ENCODE measurements at regions not wholly inside any gene's neighbourhood (a gene's known extent, or its start where the extent isn't known, plus 50 kb on each side); places are given as distances from the start of the nearest gene placed in this dataset.

- peaks cover 4% of the 10 kb centered on the region for H3K9me3 Mint-ChIP-seq (ENCODE audit: low read depth)
- H3K36me3 Mint-ChIP-seq: no peaks in the 10 kb centered on the region
- no peaks in the 10 kb centered on the region for H3K4me1 Mint-ChIP-seq (ENCODE audit: low read depth)
- no peaks in the 10 kb centered on the region for H3K27me3 Mint-ChIP-seq
- no peak overlapping the region for H3K27ac Mint-ChIP-seq
- no peak overlapping the region for H3K4me3 Mint-ChIP-seq
Observed at GRCh38 chr4:63678358-63678931, 730.8 kb downstream of the TECRL start.

GRCh38 chr4:63670735-63671134 lies 738.5 kb downstream of the TECRL start:
- Mint-ChIP-seq H3K4me3 (no peak overlapping the region), H3K27me3 (no peaks in the 10 kb centered on the region), H3K9me3 (ENCODE audit: low read depth) (peaks cover 8% of the 10 kb centered on the region), H3K36me3 (no peaks in the 10 kb centered on the region), H3K4me1 (ENCODE audit: low read depth) (no peaks in the 10 kb centered on the region), H3K27ac (no peak overlapping the region)

- Mint-ChIP-seq H3K36me3 (no peaks in the 10 kb centered on the region), H3K9me3 (ENCODE audit: low read depth) (peaks cover 25% of the 10 kb centered on the region)
Observed at GRCh38 chr4:63663870-63664269, 745.4 kb downstream of the TECRL start.

GRCh38 chr4:63644396-63644795 lies 764.9 kb downstream of the TECRL start:
- Mint-ChIP-seq H3K27ac (no peak overlapping the region), H3K27me3 (no peaks in the 10 kb centered on the region), H3K36me3 (no peaks in the 10 kb centered on the region), H3K4me1 (ENCODE audit: low read depth) (no peaks in the 10 kb centered on the region), H3K4me3 (no peak overlapping the region), H3K9me3 (ENCODE audit: low read depth) (no peaks in the 10 kb centered on the region)

More at GRCh38 chr4:63663870-63664269, 745.4 kb downstream of the TECRL start:
- no peaks in the 10 kb centered on the region for H3K27me3 Mint-ChIP-seq
- H3K4me1 Mint-ChIP-seq (ENCODE audit: low read depth): no peaks in the 10 kb centered on the region
- H3K4me3 Mint-ChIP-seq: no peak overlapping the region
- H3K27ac Mint-ChIP-seq: no peak overlapping the region

GRCh38 chr4:63637270-63637669 lies 772.0 kb downstream of the TECRL start:
- Mint-ChIP-seq H3K27me3 (no peaks in the 10 kb centered on the region), H3K27ac (no peak overlapping the region), H3K9me3 (ENCODE audit: low read depth) (peaks cover 13% of the 10 kb centered on the region), H3K4me3 (no peak overlapping the region), H3K4me1 (ENCODE audit: low read depth) (no peaks in the 10 kb centered on the region), H3K36me3 (no peaks in the 10 kb centered on the region)

- H3K36me3 Mint-ChIP-seq: no peaks in the 10 kb centered on the region
Observed at GRCh38 chr4:63632858-63633257, 776.4 kb downstream of the TECRL start.

GRCh38 chr4:63620271-63620670 lies 789.0 kb downstream of the TECRL start:
- Mint-ChIP-seq H3K36me3 (no peaks in the 10 kb centered on the region), H3K27ac (no peak overlapping the region), H3K4me1 (ENCODE audit: low read depth) (no peaks in the 10 kb centered on the region), H3K9me3 (ENCODE audit: low read depth) (no peaks in the 10 kb centered on the region), H3K27me3 (no peaks in the 10 kb centered on the region), H3K4me3 (no peak overlapping the region)

More at GRCh38 chr4:63632858-63633257, 776.4 kb downstream of the TECRL start:
- H3K27ac Mint-ChIP-seq: no peak overlapping the region
- peaks cover 21% of the 10 kb centered on the region for H3K9me3 Mint-ChIP-seq (ENCODE audit: low read depth)
- H3K4me3 Mint-ChIP-seq: no peak overlapping the region
- no peaks in the 10 kb centered on the region for H3K27me3 Mint-ChIP-seq
- no peaks in the 10 kb centered on the region for H3K4me1 Mint-ChIP-seq (ENCODE audit: low read depth)

DNA sequence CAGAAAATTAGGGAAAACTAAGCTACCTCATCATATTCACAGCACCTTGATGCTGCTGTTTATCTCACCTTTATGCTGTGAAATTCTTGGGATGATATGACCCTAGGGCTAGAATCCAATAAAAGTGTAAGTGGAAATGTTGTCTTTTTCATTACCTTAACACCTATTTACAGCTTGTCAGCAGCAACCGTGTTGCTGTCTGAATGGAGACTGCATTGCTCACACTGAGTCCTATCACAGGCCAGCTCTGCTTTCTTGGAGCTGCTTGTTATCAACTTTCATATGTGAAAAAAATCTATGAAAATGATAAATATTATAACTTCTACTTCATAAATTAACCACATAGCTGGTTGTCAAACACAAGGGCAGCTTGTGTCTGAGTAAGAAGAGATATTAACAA lies 789.5 kb downstream of the TECRL start:
- Mint-ChIP-seq H3K4me3 (no peak overlapping the region), H3K4me1 (ENCODE audit: low read depth) (no peaks in the 10 kb centered on the region), H3K36me3 (no peaks in the 10 kb centered on the region), H3K27me3 (no peaks in the 10 kb centered on the region), H3K9me3 (ENCODE audit: low read depth) (no peaks in the 10 kb centered on the region), H3K27ac (no peak overlapping the region)

GRCh38 chr4:63618883-63619718 lies 790.1 kb downstream of the TECRL start:
- H3K4me3 Mint-ChIP-seq: no peak overlapping the region
- no peaks in the 10 kb centered on the region for H3K27me3 Mint-ChIP-seq
- H3K36me3 Mint-ChIP-seq: no peaks in the 10 kb centered on the region
- no peaks in the 10 kb centered on the region for H3K4me1 Mint-ChIP-seq (ENCODE audit: low read depth)
- no peaks in the 10 kb centered on the region for H3K9me3 Mint-ChIP-seq (ENCODE audit: low read depth)
- H3K27ac Mint-ChIP-seq: no peak overlapping the region

- no peaks in the 10 kb centered on the region for H3K36me3 Mint-ChIP-seq
- H3K27me3 Mint-ChIP-seq: no peaks in the 10 kb centered on the region
- H3K4me3 Mint-ChIP-seq: no peak overlapping the region
- H3K4me1 Mint-ChIP-seq (ENCODE audit: low read depth): no peaks in the 10 kb centered on the region
- H3K27ac Mint-ChIP-seq: no peak overlapping the region
- peaks cover 13% of the 10 kb centered on the region for H3K9me3 Mint-ChIP-seq (ENCODE audit: low read depth)
Observed at GRCh38 chr4:63607169-63607872, 801.9 kb downstream of the TECRL start.

DNA sequence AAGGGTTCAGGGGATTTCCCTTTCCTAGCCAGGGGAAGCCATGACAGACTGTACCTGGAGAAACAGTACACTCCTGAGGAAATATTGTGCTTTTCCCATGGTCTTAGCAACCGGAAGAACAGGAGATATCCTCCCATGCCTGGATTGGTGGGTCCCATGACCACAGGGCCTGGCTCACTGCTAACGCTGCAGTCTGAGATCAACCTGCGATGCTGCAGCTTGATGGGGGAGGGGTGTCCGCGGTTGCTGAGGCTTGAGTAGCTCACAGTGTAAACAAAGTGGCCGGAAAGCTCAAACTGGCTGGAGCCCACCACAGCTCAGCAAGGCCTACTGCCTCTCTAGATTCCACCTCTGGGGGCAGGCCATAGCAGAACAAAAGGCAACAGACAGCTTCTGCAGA lies 819.5 kb downstream of the TECRL start:
- Mint-ChIP-seq H3K9me3 (ENCODE audit: low read depth) (peaks cover 8% of the 10 kb centered on the region), H3K4me1 (ENCODE audit: low read depth) (no peaks in the 10 kb centered on the region), H3K36me3 (no peaks in the 10 kb centered on the region), H3K27ac (no peak overlapping the region), H3K4me3 (no peak overlapping the region), H3K27me3 (no peaks in the 10 kb centered on the region)

- no peak overlapping the region for H3K4me3 Mint-ChIP-seq
- no peak overlapping the region for H3K27ac Mint-ChIP-seq
- no peaks in the 10 kb centered on the region for H3K36me3 Mint-ChIP-seq
- H3K9me3 Mint-ChIP-seq (ENCODE audit: low read depth): peaks cover 7% of the 10 kb centered on the region
- no peaks in the 10 kb centered on the region for H3K27me3 Mint-ChIP-seq
- H3K4me1 Mint-ChIP-seq (ENCODE audit: low read depth): no peaks in the 10 kb centered on the region
Observed at GRCh38 chr4:63583561-63583960, 825.7 kb downstream of the TECRL start.

DNA sequence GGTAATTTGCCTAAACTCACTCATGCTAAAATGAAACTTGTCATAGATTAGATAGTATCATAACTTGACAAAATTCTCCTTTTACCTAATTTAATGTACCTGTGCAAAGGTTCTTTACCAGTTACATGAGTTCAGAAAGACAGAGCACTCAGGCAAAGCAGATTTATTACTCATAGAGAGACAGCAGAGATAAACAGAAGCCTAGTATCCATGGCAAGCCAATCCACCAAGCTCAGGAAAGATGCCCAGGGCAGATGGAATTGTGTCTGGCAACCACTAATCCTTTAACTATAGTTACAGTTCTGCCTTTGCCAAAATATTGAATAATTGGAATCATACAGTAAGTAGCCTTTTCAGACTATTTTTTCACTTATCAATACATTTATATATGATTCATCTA lies 826.2 kb downstream of the TECRL start:
- H3K4me3 Mint-ChIP-seq: no peak overlapping the region
- no peak overlapping the region for H3K27ac Mint-ChIP-seq
- H3K27me3 Mint-ChIP-seq: no peaks in the 10 kb centered on the region
- no peaks in the 10 kb centered on the region for H3K36me3 Mint-ChIP-seq
- H3K9me3 Mint-ChIP-seq (ENCODE audit: low read depth): peaks cover 7% of the 10 kb centered on the region
- H3K4me1 Mint-ChIP-seq (ENCODE audit: low read depth): no peaks in the 10 kb centered on the region

DNA sequence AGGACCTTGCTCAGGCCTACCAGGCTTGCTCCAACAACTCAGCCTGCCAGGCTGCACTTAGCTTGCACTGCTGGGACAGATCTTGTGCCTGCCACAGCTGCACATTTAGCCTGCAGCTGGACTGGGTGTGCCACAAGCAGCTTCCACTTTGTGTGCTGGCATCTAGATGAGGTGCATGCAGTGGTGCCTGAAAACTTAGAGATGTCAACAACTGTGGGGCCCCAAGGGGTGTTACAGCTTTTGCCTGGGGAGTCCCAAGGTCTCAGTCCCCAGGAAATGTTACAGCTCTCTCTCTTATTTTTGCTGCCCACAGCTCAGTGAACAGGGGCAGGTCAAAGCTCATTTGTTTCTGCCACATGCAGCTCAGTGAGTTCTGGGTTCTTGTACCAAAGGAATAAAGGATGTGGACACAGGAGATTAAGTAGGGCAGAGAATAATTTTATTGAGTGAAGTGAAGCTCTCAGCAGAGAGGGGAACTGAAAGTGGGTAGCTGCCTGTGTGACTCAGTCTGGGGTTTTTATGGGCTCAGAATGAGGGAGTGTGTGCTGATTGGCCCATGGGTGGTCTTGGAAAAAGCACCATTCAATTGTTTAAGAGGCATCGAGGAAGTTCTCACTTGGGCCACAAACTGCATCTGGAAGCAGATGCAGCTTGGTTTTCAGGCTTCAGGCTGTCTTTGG lies 828.3 kb downstream of the TECRL start:
- H3K27ac Mint-ChIP-seq: no peak overlapping the region
- H3K36me3 Mint-ChIP-seq: no peaks in the 10 kb centered on the region
- H3K4me1 Mint-ChIP-seq (ENCODE audit: low read depth): no peaks in the 10 kb centered on the region
- peaks cover 7% of the 10 kb centered on the region for H3K9me3 Mint-ChIP-seq (ENCODE audit: low read depth)
- no peak overlapping the region for H3K4me3 Mint-ChIP-seq
- H3K27me3 Mint-ChIP-seq: no peaks in the 10 kb centered on the region

- H3K36me3 Mint-ChIP-seq: no peaks in the 10 kb centered on the region
- no peaks in the 10 kb centered on the region for H3K9me3 Mint-ChIP-seq (ENCODE audit: low read depth)
- no peak overlapping the region for H3K4me3 Mint-ChIP-seq
- no peaks in the 10 kb centered on the region for H3K4me1 Mint-ChIP-seq (ENCODE audit: low read depth)
- no peaks in the 10 kb centered on the region for H3K27me3 Mint-ChIP-seq
- no peak overlapping the region for H3K27ac Mint-ChIP-seq
Observed at GRCh38 chr4:63578383-63578782, 830.9 kb downstream of the TECRL start.

All from activated naive CD8-positive, alpha-beta T cell (primary cell).